Vagina (tissue), 2 donors: ENCODE measurements at regions not wholly inside any gene's neighbourhood (a gene's known extent, or its start where the extent isn't known, plus 50 kb on each side); places are given as distances from the start of the nearest gene placed in this dataset.
A peak's percentile ranks its signal among the peaks of the same experiment; 100 is the strongest.
"Not testable (repeated sequence)": the region's sequence is repeated elsewhere in the genome, so short reads cannot be mapped to it uniquely, and the experiment has no call there.

Experiments
- DNase-seq, 2 donors: peaks; one replicate each; pipeline ENCODE4 v3.0.0-alpha.2; 2017; ENCODE audit errors: extremely low spot score in 2 of 2
- H3K27ac ChIP-seq: fragments of 200-600 bp; sonication (generic); one replicate; pipeline ENCODE4 v1.5.1; 2019
- H3K27me3 ChIP-seq: fragments of 200-600 bp; sonication (generic); one replicate; pipeline ENCODE4 v1.5.1; 2019
- H3K36me3 ChIP-seq, 2 donors: fragments of 200-600 bp; sonication (generic); one replicate each; pipeline ENCODE4 v1.5.1; 2017 to 2019
- H3K4me1 ChIP-seq: fragments of 200-600 bp; sonication (generic); one replicate; pipeline ENCODE4 v1.5.1; 2019
- H3K4me3 ChIP-seq, 2 donors: fragments of 200-600 bp; sonication (generic); 1 replicate in 1 of 2; 2 replicates in 1 of 2; pipeline ENCODE4 v1.5.1; 2016 to 2019
- H3K9me3 ChIP-seq: fragments of 200-600 bp; sonication (generic); one replicate; pipeline ENCODE4 v1.5.1; 2019
- POLR2A ChIP-seq, 2 donors: fragments of 450-650 bp; IDR thresholded peaks; one replicate each; pipeline ENCODE4 v1.6.1; 2017; ENCODE audit warnings: antibody characterized with exemption in 2 of 2, mild to moderate bottlenecking in 2 of 2, moderate library complexity in 2 of 2
- POLR2AphosphoS5 ChIP-seq, 2 donors: sonication (generic); formaldehyde crosslinking; IDR thresholded peaks; one replicate each; pipeline ENCODE4 v1.9.0; 2017; ENCODE audit warnings: antibody characterized with exemption in 2 of 2, mild to moderate bottlenecking in 2 of 2, low read depth in 1 of 2; ENCODE audit not compliant: insufficient read depth in 1 of 2
- intact Hi-C: fragments of 100-400 bp; cut with DNase I; formaldehyde crosslinking; loops from one replicate; pipeline ENCODE4 v1.15.1; 2023
- TF ChIP-seq, protein P1 (sequence below), 3 experiments: fragments of 450-650 bp in 2 of 3; fragments of 200-600 bp in 1 of 3; sonication (generic) in 1 of 3; IDR thresholded peaks; one replicate each; pipeline ENCODE4 v1.5.1; 2017 to 2019; ENCODE audit warnings: antibody characterized with exemption in 3 of 3, mild to moderate bottlenecking in 2 of 3, moderate library complexity in 2 of 3

DNA sequence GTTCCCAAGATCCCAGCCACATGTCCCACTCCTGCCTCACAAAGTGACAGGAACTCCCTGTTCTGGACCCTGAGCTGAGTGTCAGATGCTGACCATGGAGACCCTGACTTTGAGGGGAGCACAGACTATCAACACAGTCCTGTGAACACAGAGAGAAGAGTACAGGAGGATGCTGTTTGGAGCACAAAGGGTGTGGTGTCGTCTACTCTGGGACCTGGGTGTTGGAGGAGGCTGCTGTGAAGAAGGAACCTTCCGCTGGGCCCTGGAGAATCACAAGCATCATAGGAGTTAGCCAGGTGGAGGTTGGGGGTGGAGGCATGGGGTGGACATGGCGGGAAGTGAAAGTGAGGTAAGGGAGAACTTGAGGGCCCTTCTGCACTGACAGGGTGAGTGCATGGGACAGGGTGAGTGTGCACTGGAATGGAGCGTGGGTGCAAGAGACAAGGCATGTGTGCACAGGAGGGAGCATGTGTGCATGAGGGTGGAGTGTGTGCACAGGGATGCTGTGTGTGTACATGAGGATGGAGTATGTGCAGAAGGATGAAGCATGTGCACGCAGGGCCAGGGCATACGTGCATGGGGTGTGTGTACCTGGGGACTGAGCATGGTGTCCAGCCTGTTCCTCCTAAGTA, 70.7 kb upstream of the ANTXRL start:
- intact Hi-C loops: no loop called here
- no peaks in the 10 kb centered on the region for H3K27me3 ChIP-seq
- no peak overlapping the region for H3K4me3 ChIP-seq
- no peak for TF ChIP-seq POLR2AphosphoS5 (IDR thresholded peaks at IDR 0.05; ENCODE audit: insufficient read depth in 1 of 2, low read depth in 1 of 2)
- TF ChIP-seq POLR2A (IDR thresholded peaks at IDR 0.05): no peak
- TF ChIP-seq, protein P1, sequence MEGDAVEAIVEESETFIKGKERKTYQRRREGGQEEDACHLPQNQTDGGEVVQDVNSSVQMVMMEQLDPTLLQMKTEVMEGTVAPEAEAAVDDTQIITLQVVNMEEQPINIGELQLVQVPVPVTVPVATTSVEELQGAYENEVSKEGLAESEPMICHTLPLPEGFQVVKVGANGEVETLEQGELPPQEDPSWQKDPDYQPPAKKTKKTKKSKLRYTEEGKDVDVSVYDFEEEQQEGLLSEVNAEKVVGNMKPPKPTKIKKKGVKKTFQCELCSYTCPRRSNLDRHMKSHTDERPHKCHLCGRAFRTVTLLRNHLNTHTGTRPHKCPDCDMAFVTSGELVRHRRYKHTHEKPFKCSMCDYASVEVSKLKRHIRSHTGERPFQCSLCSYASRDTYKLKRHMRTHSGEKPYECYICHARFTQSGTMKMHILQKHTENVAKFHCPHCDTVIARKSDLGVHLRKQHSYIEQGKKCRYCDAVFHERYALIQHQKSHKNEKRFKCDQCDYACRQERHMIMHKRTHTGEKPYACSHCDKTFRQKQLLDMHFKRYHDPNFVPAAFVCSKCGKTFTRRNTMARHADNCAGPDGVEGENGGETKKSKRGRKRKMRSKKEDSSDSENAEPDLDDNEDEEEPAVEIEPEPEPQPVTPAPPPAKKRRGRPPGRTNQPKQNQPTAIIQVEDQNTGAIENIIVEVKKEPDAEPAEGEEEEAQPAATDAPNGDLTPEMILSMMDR (IDR thresholded peaks at IDR 0.05): no peak
- no peaks in the 10 kb centered on the region for H3K4me1 ChIP-seq
- H3K27ac ChIP-seq: no peak overlapping the region
- DNase-seq: peak; percentile 79 to 93
- no peaks in the 10 kb centered on the region for H3K36me3 ChIP-seq
- H3K9me3 ChIP-seq: no peaks in the 10 kb centered on the region

DNA sequence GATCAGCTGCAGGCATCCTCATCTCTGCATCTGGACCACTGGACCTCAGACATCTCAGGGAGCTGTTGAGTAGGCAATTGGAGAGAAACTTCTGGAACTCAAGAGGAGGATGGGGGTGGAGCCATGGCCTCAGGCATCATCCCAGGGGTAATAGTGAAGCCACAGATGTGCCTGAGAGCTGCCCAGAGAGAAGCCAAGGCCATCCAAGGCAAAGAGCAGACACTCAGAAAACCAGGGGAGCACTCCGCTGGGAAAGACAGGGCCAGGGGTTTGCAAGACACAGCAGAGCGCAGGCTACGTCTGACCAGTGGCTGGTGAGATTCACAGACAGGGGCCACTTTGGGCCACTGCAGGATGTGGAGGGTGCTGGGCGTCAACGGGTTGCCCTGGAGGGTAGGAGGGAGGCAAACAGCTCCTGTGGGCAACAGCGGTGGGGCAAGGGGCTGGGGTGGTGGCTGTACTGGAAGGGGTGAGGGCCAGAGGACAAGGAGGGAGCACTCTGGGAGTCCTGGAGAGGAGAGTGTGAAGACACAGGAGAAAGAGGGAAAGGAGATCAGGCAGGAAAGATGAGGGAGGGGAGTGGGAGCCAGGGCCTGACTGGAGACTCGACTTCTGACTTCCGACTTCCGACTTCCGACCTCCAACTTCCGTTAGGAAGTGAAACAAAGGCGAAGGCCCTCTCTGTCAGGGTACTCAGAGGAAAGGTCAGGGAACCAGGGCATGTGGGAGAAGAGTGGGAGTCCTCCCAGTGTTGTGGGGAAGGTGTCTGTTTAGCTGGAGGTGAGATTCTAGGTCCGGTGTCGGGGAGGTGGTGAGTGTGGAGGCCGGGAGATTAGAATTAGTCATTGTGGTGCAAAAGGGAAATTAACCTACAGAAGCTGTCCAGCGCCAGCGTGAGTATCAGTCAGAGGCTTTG, 69.7 kb upstream of the ANTXRL start:
- Histone ChIP-seq H3K9me3 (no peaks in the 10 kb centered on the region), H3K36me3 (no peaks in the 10 kb centered on the region), H3K4me3 (no peak overlapping the region), H3K27me3 (no peaks in the 10 kb centered on the region), H3K27ac (no peak overlapping the region), H3K4me1 (no peaks in the 10 kb centered on the region)
- TF ChIP-seq, protein P1 (IDR thresholded peaks at IDR 0.05): no peak
- peak in 1 of 2 donors; percentile 79 for DNase-seq
- intact Hi-C loops: no loop called here

DNA sequence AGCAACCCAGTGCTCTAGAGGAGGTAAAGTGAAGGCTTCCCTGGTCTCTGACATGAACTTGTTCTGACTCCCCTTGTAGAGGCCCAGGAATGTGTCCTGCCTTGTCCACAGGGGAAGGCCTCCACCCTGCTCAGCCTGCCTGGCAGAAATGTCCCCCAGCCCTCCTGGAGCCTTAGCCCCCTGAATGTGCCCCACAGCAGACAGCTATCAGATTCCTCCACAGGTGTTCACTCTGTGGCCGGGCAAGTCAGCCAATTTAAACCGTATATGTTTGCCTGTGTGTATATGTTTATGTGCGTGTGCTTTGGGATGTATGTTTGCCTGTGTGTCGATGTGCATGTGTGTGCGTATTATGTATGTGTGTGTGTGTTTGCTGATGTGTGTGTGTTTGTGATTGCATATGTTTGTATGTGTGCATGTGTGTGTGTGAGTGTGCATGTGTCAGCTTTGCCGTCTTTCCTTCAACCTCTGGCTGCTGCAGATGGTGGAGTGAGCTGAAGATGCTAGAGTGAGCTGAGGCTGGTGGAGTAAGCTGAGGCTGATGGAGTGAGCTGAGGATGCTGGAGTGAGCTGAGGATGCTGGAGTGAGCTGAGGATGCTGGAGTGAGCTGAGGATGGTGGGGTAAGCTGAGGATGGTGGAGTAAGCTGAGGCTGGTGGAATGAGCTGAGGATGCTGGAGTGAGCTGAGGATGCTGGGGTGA, 68.9 kb upstream of the ANTXRL start:
- no peak for DNase-seq

DNA sequence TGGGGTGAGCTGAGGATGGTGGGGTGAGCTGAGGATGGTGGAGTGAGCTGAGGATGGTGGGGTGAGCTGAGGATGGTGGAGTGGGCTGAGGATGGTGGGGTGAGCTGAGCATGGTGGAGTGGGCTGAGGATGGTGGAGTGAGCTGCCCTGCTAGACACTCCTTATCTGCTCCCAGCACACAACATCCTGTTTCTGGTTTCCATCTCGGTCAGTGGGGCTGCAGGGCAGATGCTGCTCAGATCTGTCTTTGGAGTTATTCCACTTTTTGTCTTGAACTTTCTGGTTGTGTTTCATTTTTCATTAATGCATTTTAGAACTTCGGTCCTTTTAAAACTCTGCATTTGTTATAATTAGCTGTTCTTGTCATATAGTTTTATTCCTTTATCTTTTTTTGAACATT, 67.9 kb upstream of the ANTXRL start:
- intact Hi-C loops: no loop called here
- H3K27ac ChIP-seq: no peak overlapping the region
- DNase-seq: no peak
- H3K9me3 ChIP-seq: no peaks in the 10 kb centered on the region
- H3K36me3 ChIP-seq: no peaks in the 10 kb centered on the region
- no peaks in the 10 kb centered on the region for H3K27me3 ChIP-seq
- no peak overlapping the region for H3K4me3 ChIP-seq
- no peaks in the 10 kb centered on the region for H3K4me1 ChIP-seq
- TF ChIP-seq POLR2A (IDR thresholded peaks at IDR 0.05) (no peak), POLR2AphosphoS5 (IDR thresholded peaks at IDR 0.05; ENCODE audit: insufficient read depth in 1 of 2, low read depth in 1 of 2) (no peak)
- TF ChIP-seq, protein P1 (IDR thresholded peaks at IDR 0.05): no peak

More for the DNA sequence above, 68.9 kb upstream of the ANTXRL start:
- intact Hi-C loops: no loop called here
- Histone ChIP-seq H3K27me3 (no peaks in the 10 kb centered on the region), H3K9me3 (no peaks in the 10 kb centered on the region), H3K27ac (no peak overlapping the region), H3K4me3 (no peak overlapping the region), H3K4me1 (no peaks in the 10 kb centered on the region), H3K36me3 (no peaks in the 10 kb centered on the region)
- TF ChIP-seq POLR2A (IDR thresholded peaks at IDR 0.05): no peak
- no peak for TF ChIP-seq POLR2AphosphoS5 (IDR thresholded peaks at IDR 0.05; ENCODE audit: insufficient read depth in 1 of 2, low read depth in 1 of 2)
- TF ChIP-seq, protein P1 (IDR thresholded peaks at IDR 0.05): no peak

DNA sequence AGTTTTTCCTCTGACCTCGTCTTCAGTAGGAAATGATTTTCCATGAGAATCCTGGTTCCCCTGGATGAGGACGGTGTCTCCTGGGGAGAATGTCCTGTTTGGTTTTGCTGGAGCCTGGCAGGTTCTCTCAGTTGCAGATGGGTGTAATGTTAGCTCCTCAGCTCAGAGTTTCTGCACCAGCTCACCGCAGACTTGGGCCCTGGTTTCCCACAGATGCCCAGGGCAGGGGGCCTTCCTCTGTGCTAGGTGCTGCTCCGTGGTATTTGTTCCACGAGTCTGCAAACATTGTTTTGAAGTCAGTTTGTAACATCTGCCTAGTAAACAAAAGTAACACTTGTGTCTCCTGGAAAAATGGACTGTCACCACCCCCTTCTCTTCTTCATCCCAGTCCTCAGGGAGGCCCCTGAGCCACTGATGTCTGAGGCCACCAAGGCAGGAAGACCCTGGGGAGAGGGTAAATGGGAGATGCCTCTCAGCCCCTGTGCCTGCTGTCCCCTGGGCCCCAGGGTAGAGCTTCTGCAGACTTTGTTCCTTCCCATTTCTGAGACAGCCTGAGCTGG, 67.3 kb upstream of the ANTXRL start:
- H3K36me3 ChIP-seq, H3K27ac ChIP-seq, H3K9me3 ChIP-seq, H3K4me3 ChIP-seq, intact Hi-C loops, H3K27me3 ChIP-seq, H3K4me1 ChIP-seq: not testable (repeated sequence)
- DNase-seq: peak in 1 of 2 donors; percentile 34
